HG02588 (cell line): ENCODE measurements at regions not wholly inside any gene's neighbourhood (a gene's known extent, or its start where the extent isn't known, plus 50 kb on each side); places are given as distances from the start of the nearest gene placed in this dataset.

Experiments used
- ATAC-seq: cut with Tn5 transposase; IDR thresholded peaks from one replicate; pipeline ENCODE4 v1.9.1; 2021; ENCODE audit warnings: mild to moderate bottlenecking, moderate library complexity; ENCODE audit not compliant: unreplicated experiment

DNA sequence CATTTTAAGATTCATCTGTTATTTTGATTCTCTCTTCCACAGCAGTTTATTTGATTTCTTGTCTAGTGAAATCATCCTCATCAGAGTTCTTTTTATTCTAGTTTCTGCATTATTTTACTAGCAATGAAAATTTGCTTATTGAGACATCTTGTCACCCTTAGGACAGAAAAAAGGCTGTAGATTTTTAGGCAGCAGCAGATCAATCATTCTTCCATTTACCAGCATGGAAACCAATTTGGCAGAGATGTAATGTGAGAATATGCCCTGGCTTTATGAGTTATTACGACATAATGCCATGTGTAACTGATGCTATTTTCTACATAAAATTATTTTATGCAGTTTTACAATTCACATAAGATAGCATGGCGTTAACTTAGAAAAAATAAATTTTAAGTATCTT is 688.6 kb upstream of the SLC10A2 start:
- ATAC-seq, result no peak

- ATAC-seq, result no peak
Observed at GRCh38 chr13:103734837-103735236, 668.6 kb upstream of the SLC10A2 start.

DNA sequence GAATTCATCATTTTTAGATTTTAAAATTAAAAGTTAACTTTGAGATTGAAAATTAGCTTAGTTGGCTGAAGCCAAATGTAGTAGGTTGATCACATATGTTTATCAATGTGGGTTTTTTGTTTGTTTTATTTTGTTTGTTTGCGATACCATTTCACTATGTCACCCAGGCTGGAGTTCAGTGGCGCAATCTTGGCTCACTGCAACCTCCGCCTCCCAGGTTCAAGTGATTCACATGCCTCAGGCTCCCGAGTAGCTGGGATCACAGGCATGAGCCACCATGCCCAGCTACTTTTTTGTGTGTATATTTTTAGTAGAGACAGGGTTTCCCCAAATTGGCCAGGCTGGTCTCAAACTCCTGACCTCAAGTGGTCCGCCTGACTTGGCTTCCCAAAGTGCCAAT is 665.7 kb upstream of the SLC10A2 start:
- no peak for ATAC-seq

DNA sequence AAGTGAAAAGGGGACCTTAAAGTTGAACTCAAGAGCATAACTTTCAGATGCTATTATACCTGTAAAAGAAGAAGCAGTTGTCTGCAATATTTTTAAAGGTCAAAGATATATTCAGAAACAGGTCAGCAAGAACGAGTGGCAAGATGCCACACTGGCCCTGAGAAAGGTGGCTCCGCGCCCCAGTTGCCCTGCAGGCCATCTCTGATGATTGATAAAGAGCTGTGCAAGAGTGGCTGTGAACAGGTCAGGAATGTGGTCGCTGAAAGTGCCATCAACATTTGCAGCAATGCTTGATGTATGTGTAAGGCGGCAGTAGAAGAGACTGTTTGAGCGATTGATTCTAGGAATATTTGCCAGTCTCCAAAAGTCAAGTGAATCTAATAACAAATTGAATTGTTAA is 664.2 kb upstream of the SLC10A2 start:
- ATAC-seq, result no peak

DNA sequence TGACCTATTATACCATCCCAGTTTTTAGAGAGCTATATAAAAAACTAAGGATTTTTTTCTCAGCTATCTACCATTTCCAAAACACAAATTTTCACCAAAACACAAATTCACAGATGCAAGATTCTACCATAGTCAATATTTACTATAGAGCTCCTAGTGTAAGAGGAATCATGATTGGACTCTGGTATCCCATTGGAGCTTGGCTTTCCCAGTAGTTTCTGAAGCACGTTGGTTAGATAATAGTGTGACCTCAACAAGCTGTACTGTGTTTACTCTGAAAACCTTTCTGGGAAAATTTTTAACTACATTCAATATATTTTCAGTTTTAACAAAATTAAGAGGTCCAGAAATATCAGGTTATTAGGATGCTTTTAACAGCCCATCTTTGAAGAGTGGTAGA is 660.6 kb upstream of the SLC10A2 start:
- no peak for ATAC-seq

DNA sequence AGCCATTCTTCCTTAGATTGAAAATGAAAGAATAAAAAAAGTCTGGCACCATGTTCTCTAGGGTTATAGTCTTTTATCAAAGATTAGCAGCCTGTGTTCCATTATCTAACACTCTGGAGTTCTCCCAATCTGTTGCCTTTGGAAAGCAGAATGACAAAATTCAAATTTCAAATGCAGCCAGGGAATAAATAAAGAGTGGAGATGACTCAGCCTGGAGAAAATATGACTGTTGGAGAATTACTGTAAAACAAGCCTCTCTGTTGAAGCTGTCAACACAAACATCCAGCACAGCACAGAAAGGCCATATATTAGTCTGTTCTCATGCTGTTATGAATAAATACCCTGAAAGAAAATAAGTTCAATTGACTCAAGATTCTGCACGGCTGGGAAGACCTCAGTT is 650.5 kb upstream of the SLC10A2 start:
- ATAC-seq, result no peak

- no peak for ATAC-seq
Observed at GRCh38 chr13:103715335-103715734, 649.1 kb upstream of the SLC10A2 start.

GRCh38 chr13:103703246-103703645 is 637.0 kb upstream of the SLC10A2 start:
- no peak for ATAC-seq

- ATAC-seq, result no peak
Observed at GRCh38 chr13:103698000-103698399, 631.8 kb upstream of the SLC10A2 start.

- ATAC-seq, result no peak
Observed at GRCh38 chr13:103695320-103695719, 629.1 kb upstream of the SLC10A2 start.

- ATAC-seq, result no peak
Observed at GRCh38 chr13:103694471-103694870, 628.3 kb upstream of the SLC10A2 start.

DNA sequence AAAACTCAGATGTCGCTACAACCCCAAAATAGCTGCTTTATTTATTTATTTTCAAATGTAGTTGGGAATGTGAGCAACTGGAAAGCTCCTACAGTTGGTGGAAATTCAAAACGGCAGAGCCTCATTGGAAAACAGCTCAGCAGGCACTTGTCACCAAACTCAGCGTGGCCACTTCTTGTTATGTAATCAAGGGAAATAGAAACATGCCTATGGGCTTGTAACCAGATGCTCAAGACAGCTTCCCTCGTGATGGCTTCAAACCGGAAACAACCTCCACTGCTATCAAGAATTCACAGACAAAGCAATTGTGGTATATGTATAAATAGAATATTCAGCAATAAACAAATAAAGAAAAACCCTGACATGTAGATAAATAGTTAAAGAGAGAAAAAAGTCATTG is 627.8 kb upstream of the SLC10A2 start:
- ATAC-seq, result no peak

- no peak for ATAC-seq
Observed at GRCh38 chr13:103692442-103692841, 626.2 kb upstream of the SLC10A2 start.

DNA sequence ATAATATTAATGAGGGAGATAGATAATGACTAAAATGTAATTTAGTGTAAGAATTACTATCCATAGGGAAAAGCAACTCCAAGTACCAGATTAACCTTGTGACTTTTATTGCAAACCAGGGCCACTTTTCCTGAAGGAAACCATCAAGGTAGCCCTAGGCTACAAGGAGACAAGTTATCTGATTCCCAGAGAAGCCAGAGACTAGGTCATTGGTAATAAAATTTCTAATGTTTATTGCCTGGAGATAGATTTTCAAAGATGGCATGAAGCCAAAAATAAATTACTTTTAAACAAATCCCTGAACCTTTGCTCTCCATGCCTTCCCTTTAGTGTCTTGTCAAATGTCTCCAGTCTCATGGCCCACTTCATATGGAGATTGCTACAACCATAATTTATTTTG is 610.1 kb upstream of the SLC10A2 start:
- ATAC-seq, result no peak

- no peak for ATAC-seq
Observed at GRCh38 chr13:103671547-103671946, 605.3 kb upstream of the SLC10A2 start.

DNA sequence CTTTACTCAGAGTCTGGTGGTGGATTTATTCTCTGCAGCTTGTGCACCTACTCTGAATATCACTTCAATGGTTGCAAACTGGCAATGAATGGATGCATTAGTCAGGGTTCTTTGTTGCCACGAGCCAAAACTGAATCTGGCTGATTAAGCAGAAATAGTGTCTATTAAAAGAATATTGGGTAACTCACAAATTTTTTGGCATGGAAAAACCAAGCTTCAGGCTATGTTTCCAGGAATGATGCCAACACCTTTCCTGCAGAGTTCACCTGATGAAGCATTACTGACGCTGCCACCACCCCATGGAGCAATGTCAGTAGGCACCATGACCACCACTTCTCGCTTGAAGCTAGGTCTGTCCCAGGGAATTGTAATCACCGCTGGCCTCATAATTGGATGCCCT is 597.8 kb upstream of the SLC10A2 start:
- ATAC-seq, result no peak

- no peak for ATAC-seq
Observed at GRCh38 chr13:103656311-103656710, 590.1 kb upstream of the SLC10A2 start.

- ATAC-seq, result no peak
Observed at GRCh38 chr13:103640606-103641005, 574.4 kb upstream of the SLC10A2 start.

- no peak for ATAC-seq
Observed at GRCh38 chr13:103639326-103639725, 573.1 kb upstream of the SLC10A2 start.

DNA sequence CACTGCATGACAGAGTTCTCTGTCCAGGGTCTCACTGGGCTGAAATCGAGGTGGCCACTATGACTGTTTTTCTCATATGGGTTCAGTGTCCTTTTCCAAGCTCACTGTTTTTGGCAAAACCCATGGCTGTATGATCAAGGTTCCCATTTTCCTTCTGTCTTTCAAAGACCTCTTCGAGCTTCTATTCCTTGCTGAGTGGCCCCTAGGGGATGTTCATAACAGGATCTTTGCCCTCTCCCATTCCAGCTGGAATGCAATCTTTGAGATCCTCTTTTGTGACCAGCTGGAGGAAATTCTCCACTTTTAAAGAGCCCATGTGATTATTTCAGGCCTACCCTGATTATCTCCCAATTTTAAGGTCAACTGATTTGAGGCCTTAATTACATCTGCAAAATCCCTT is 572.5 kb upstream of the SLC10A2 start:
- ATAC-seq, result no peak

DNA sequence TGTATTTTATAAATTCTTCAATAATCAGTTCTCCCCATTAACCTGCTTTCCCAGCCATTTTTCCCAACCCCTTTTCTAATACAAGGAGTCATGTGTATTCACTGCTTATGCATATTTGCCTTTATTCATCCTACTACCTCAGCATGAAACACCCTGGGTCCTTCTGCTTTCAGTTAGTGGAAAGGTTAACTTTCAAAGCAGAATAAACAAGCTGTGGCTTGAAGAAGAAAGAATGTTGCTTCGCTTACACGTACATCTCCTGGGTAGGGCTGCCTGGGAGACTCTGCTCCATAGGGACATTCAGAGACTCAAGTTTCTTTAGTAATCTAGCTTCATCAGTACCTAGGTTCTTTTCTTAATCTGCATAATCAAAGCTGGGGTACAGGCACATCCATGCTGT is 567.8 kb upstream of the SLC10A2 start:
- no peak for ATAC-seq

GRCh38 chr13:103625194-103625593 is 559.0 kb upstream of the SLC10A2 start:
- no peak for ATAC-seq

DNA sequence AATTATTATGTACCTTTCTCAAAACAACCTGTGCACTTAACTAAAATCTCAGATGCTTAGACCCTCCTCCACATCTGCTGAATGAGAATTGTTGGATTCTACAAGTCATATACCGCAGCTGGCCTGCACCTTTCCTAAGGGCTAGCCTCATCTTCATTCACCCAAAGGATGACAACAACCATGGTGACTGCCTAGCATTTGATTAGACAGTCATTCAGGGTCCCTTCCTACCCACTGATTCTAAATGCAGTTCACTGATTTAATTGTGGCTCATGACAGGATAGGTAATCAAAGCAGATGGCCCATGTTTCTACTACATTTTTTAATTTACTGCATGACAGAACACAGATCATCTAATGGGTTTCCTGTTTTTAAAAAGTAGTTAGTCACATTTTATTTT is 551.9 kb upstream of the SLC10A2 start:
- no peak for ATAC-seq

DNA sequence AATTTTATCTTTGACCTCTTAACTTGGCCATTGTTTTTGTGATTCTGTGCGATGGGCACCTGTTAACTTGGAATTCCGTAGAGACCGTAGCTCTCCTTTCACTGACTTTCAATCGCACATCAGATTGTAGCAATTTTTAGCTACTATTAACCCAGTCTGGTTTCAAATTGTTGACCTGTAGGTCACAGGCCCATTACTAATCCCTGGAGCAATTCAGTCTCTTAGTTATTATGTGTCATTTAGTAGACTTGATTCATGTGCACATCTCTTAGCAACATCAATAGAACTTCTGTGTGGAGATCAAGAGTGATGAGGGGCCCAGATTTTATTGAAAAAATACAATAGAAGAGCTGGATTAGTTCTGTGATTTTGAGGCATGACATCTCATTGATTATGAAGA is 549.6 kb upstream of the SLC10A2 start:
- no peak for ATAC-seq
